ENCODE measurements at regions not wholly inside any gene's neighbourhood (a gene's known extent, or its start where the extent isn't known, plus 50 kb on each side); places are given as distances from the start of the nearest gene placed in this dataset.

- no peak for DNase-seq
Observed at GRCh38 chr4:108567831-108568230, 52.5 kb upstream of the RPL34 start.

DNA sequence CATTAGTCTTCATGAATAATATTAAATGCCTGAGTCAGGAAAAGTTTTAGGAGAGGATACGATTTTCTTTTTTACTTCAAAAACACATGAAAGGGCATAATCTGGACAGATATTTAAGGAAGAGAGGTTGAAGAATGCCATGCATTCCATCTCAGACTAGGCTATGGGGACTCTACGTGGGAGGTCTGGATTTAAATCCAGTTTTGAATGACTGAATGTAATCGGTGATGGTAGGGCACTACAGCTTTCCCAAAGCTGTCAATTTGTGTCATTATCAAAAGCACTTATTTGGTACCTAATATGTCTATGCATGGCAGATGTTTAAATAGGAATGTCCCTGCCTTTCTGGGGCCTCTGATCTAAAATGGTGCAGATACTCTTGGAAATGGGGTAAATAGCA lies 59.3 kb upstream of the RPL34 start:
- DNase-seq = no peak

- no peak for DNase-seq
Observed at GRCh38 chr4:108560616-108561015, 59.8 kb upstream of the RPL34 start.

GRCh38 chr4:108559911-108560310 lies 60.5 kb upstream of the RPL34 start:
- no peak for DNase-seq

DNA sequence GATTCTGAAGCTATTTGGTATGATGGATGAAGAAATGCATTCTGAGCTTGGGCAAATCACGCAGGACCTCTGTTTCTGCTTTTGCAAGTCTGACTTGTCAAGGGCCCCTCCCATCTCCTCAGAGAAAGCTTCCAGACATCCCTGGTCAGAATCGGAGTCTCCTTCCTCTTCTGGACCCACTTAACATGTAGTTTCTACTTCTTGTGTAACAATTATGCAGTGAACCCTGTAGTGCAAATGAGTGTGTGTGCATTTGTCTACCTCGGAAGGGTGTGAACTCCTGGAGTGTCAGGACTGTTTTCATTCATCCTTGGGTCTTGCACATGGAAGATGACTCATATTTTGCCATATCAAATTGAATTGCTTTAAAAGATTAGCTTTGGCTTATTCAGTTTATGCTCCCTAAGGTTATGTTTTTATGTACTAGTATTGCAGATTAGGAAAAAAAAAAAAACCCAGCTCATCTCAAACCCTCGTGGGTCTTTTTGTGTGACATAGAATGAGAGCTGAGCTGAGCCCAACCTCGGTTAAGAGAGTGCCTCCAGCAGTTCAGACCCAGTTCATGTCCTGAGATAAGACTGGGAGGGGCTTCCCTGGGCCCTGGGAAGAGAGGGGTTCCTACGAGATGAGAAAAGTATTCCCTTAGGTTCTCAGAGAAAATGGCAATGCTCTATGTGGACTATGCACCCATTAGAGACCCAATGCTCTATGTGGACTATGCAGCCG lies 61.1 kb upstream of the RPL34 start:
- DNase-seq = no peak

- no peak for DNase-seq
Observed at GRCh38 chr4:108556588-108557200, 63.7 kb upstream of the RPL34 start.

GRCh38 chr4:108556166-108556565 lies 64.2 kb upstream of the RPL34 start:
- no peak for DNase-seq

DNA sequence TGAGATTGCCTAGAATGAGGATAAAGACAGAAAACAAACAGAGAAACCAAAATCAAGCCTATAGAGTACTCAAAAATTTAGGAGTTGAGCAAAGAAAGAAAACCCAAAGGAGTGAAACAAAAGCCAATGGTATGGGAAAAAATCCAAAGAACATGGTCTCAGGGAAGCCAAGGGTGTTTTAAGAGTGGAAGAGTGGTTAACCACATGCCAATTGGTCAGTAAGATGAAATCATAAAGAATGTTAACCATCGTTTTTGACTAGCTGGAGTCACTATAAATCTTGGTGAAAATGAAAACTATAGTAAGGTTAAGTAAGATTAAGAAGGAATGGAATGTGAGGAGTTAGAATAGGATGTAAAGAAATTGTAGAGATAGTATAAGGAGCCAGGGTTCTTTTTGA lies 64.7 kb upstream of the RPL34 start:
- no peak for DNase-seq

DNA sequence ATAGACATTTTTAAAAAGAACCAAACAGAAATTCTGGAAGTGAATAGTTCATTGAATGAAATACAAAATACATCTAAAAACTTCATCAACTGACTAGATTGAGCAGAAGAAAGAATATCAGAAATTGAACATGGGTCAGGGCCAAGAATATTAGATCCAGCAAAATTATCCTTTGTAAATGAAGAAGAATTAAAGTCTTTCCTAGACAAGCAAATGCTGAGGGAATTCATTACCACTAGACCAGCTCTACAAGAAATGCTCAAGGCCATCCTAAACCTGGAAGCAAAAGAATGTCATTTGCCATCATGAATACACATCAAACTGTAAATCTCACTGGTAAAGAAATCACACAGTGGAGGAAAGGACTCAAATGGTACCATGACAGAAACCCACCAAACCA lies 72.7 kb upstream of the RPL34 start:
- no peak for DNase-seq

GRCh38 chr4:108546728-108547127 lies 73.6 kb upstream of the RPL34 start:
- DNase-seq = no peak

DNA sequence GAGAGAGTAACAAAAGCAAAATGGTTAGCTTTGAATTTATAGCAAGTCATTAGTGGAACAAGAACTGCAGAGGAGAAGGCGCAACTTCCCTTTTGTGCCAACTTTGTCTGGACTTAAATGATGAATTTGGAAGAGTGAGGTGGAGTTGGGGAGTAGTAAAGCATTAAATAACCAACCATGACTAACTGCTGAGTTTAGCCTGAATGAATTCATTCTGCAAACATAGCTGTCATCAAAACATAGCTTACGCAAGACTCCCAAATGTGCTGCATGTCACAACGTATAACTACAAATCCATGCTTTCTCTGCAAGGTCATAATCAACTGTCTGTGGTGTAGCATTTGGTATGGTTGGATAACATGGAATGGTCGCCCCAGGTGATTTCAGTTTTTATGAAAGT lies 75.9 kb upstream of the RPL34 start:
- no peak for DNase-seq

- no peak for DNase-seq
Observed at GRCh38 chr4:108543359-108543968, 76.9 kb upstream of the RPL34 start.

GRCh38 chr4:108540536-108540935 lies 79.8 kb upstream of the RPL34 start:
- no peak for DNase-seq

- no peak for DNase-seq
Observed at GRCh38 chr4:108536577-108536976, 83.8 kb upstream of the RPL34 start.

- no peak for DNase-seq
Observed at GRCh38 chr4:108535757-108536156, 84.6 kb upstream of the RPL34 start.

- DNase-seq = no peak
Observed at GRCh38 chr4:108533876-108534275, 86.5 kb upstream of the RPL34 start.

DNA sequence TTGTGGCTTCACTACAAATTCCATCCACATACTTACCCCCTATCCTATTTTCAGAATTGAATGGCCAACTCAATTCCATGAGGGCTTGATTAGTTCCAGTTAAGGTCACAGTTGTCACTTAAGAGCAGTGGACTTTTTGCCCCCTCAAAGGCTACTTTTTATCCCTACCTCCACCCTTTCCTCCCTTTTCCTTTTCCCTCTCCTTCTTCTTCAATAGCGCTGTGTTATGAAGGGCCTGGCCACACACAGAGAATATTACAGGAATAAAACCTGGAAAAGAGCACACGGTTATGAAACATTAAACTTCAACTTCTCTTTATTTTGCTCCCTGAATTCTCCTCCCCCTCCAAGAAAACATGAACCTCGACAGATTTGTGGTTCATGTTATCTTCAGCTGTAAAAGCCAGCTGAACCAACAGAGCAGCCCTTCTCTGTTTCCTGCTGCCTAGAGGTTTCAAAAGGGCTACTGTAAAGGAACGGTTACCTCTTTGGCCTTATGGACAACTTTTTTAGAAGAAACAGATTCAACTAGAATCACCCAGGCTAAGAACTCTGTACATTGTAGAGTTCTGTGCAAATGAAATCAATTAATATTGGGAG lies 87.0 kb upstream of the RPL34 start:
- no peak for DNase-seq

- DNase-seq = no peak
Observed at GRCh38 chr4:108532738-108533137, 87.6 kb upstream of the RPL34 start.

DNA sequence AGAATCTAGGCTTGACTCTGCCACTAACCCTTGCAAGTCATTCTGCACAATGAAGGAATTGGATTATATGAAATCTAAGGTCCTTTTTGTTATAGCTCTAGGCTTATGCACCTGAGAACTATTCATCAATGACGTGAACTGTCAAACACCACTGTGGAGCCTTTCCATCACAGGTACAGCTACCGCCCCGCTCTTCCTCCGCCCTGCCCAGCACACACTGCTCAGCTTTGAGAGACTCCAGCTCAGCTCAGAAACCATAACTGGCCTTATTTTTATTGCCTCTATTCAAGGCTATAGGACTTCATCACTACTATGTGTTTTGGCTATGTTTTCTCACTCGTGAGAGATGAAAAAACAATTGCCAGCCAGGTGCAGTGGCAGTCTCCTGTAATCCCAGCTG lies 88.2 kb upstream of the RPL34 start:
- no peak for DNase-seq

GRCh38 chr4:108531461-108531860 lies 88.9 kb upstream of the RPL34 start:
- DNase-seq = no peak

DNA sequence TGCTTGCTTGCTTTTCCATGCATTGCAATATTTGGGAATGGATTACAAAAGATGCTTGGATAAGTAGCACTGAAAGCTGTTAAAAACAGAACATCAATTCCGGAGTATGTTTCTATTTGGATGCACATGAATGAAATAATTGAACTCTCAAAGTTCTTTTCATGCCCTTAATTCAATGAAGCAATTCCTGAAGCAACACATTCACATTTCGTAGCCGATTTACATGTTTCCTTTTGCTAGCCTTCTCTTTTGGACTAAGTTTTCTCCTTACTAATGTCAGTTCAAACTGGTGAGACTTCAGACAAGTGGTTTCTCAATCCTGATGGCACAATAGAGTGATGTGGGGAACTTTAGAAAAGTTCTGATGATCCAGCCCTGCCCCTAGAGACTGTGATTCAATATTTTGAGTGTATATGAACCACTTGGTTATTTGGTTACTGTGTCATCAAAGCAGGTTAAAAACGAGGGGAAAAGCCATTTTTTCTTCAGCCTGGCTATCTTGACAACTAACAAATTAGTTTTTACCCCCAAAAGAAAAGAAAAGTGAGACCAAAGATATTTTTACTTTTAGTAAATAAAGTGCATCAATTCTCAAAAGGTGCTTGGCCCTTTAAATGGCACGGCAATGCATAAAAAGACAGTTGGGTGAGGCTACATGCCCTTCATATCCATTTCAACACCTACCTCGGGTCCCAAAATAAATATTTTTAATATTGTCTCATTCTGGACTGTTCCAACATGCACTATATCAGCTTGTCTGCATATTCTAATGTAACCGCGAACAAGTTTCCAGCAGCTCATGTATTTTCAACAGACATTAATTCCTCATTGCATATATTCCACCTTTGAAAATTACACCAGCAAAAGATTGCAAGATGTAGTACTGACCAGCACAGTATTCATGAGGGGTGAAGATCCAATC lies 90.1 kb upstream of the RPL34 start:
- no peak for DNase-seq

DNA sequence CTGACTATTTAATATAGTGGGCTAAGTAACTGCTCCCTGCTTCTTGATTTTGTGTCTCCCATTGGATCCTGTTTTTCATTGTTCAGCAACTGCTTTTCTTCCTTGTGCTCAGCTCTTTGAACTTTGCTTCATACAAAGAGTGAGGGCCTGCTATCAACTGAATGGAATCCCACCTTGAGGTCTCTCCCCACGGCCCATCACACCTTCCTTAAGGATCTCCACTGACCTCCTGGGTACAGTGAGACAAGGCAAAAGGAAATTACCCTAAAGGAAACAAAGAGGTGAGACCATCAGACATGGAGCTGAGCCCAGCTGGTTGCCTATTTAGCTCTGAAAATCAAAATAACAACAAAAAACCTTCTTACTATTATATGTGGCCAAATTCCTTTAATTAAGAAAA lies 91.3 kb upstream of the RPL34 start:
- no peak for DNase-seq

DNA sequence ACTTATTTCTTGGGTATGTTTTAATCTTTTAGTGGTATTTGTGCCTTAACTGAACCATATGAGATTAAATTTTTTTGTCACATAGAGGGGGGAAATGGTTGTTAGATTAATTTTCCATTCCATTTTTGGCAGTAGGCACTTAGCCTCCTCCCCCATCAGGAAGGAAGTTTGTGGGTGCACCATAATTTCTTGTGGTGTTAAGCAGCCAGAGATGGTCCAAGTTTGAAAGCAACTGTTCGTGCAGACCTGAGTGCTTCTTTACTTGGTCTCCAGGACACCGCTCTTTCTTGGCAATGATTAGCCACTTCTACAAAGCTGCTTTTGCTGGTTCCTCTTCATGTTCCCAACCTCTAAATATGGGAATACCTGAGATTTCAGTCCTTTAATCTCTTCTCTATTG lies 92.7 kb upstream of the RPL34 start:
- DNase-seq = no peak
